BJ (cell line): ENCODE measurements at regions not wholly inside any gene's neighbourhood (a gene's known extent, or its start where the extent isn't known, plus 50 kb on each side); places are given as distances from the start of the nearest gene placed in this dataset.
"Not testable (repeated sequence)": the region's sequence is repeated elsewhere in the genome, so short reads cannot be mapped to it uniquely, and the experiment has no call there.

Experiments
- CTCF ChIA-PET: fragments of 350-600 bp; formaldehyde crosslinking; extraction: SDS; loops from one replicate; lab custom pipeline; 2021; ENCODE audit warnings: antibody characterized with exemption, inconsistent platforms; lab: Yijun Ruan, JAX
- POLR2A ChIA-PET: fragments of 300-600 bp; sonication (Branson Sonifier 250); formaldehyde crosslinking; extraction: SDS; loops from one replicate; lab custom pipeline; 2021; ENCODE audit warnings: antibody characterized with exemption; lab: Charles Lee
- DNase-seq: peaks from one replicate; pipeline ENCODE4 v3.0.0-alpha.2; 2011; ENCODE audit warnings: low read depth
- H3K27me3 ChIP-seq: 2 replicates; pipeline ENCODE4 v1.6.0; 2011; ENCODE audit warnings: low read length; ENCODE audit not compliant: control insufficient read depth, insufficient read depth
- H3K36me3 ChIP-seq: 2 replicates; pipeline ENCODE4 v1.5.1; 2011; ENCODE audit warnings: low read length; ENCODE audit not compliant: control insufficient read depth, insufficient read depth
- H3K4me3 ChIP-seq: 2 replicates; pipeline ENCODE4 v1.5.1; 2011; ENCODE audit warnings: low read depth, mild to moderate bottlenecking, control low read depth, low read length
- TF ChIP-seq, protein P1 (sequence below): IDR thresholded peaks from 2 replicates; pipeline ENCODE4 v1.5.1; 2011; ENCODE audit warnings: low read depth, mild to moderate bottlenecking, control low read depth, inconsistent platforms, low read length, moderate library complexity; ENCODE audit not compliant: insufficient read depth

- DNase-seq, result peak; percentile 16
- CTCF ChIA-PET, result no interaction called here
- POLR2A ChIA-PET, result no interaction called here
- TF ChIP-seq, protein P1, sequence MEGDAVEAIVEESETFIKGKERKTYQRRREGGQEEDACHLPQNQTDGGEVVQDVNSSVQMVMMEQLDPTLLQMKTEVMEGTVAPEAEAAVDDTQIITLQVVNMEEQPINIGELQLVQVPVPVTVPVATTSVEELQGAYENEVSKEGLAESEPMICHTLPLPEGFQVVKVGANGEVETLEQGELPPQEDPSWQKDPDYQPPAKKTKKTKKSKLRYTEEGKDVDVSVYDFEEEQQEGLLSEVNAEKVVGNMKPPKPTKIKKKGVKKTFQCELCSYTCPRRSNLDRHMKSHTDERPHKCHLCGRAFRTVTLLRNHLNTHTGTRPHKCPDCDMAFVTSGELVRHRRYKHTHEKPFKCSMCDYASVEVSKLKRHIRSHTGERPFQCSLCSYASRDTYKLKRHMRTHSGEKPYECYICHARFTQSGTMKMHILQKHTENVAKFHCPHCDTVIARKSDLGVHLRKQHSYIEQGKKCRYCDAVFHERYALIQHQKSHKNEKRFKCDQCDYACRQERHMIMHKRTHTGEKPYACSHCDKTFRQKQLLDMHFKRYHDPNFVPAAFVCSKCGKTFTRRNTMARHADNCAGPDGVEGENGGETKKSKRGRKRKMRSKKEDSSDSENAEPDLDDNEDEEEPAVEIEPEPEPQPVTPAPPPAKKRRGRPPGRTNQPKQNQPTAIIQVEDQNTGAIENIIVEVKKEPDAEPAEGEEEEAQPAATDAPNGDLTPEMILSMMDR, result no peak
- H3K4me3 ChIP-seq, result no peak overlapping the region
- no peaks in the 10 kb centered on the region for H3K36me3 ChIP-seq
- no peaks in the 10 kb centered on the region for H3K27me3 ChIP-seq
Observed at GRCh38 chr3:145015253-145015652, 1043.6 kb downstream of the DIPK2A start.

- no peak overlapping the region for H3K4me3 ChIP-seq
- DNase-seq, result no peak
Observed at GRCh38 chr3:145017959-145018358, 1046.3 kb downstream of the DIPK2A start.

DNA sequence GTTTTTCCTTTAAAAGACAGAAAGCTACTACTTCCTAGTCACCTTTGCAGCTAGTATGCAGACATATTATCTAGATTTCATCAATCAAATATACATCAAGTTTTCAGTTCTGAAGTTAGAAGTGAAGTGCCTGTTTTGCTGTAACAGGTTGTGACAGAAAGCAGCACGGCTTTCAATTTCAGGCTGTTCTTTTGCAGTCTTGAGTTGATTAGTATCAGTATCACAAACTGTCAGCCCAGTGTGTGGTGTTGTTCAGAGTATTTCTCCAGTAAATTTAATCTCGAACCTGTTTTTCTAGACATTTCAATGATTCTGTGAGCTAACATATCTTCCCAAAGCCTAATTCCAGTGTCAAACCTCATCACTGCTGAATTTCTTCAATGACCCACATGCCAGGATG lies 1050.8 kb downstream of the DIPK2A start:
- no peak overlapping the region for H3K4me3 ChIP-seq
- POLR2A ChIA-PET, result no interaction called here
- no peaks in the 10 kb centered on the region for H3K27me3 ChIP-seq
- no peaks in the 10 kb centered on the region for H3K36me3 ChIP-seq
- TF ChIP-seq, protein P1, result no peak
- no peak for DNase-seq
- CTCF ChIA-PET, result no interaction called here

More at GRCh38 chr3:145017959-145018358, 1046.3 kb downstream of the DIPK2A start:
- Histone ChIP-seq H3K36me3 (no peaks in the 10 kb centered on the region), H3K27me3 (no peaks in the 10 kb centered on the region)
- ChIA-PET POLR2A (no interaction called here), CTCF (no interaction called here)
- TF ChIP-seq, protein P1, result no peak

DNA sequence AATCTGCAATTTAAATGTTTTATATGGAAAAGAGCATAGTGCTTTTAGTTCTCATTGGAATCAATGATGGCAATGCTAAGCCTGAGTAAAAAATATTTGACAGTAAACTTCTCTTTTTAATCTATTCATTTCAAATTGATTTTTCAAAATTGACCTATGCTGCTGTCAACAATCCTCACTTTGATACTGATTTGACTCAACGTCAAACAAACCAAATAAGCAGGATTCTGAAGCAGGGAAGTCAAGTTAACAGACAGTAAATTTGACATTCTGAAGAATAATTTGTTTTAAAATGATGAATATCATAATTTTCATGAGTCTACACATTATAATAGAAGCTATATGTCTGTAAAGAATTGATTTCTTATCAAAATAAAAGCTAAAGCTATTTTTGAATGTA lies 1053.1 kb downstream of the DIPK2A start:
- POLR2A ChIA-PET, result no interaction called here
- TF ChIP-seq, protein P1, result no peak

DNA sequence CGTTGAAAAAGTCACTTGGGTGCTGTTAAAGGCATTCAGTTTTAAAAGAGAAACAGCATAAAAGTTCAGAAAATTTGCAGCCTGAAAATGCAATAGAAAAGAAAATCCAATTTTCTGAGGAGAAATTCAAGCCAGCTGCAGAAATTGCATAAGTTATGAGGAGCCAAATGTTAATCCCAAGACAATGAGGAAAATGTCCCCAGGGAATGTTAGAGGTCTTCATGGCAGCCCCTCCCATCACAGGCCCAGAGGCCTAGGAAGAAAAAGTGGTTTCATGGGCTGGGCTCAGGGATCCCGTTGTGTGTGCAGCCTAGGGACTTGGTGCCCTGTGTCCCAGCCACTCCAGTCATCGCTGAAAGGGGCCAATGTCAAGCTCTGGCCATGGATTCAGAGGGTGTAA lies 1055.6 kb downstream of the DIPK2A start:
- H3K4me3 ChIP-seq, H3K36me3 ChIP-seq, H3K27me3 ChIP-seq, POLR2A ChIA-PET, CTCF ChIA-PET, DNase-seq: not testable (repeated sequence)

More for the DNA sequence above, 1053.1 kb downstream of the DIPK2A start:
- no peak for DNase-seq
- H3K27me3 ChIP-seq, result no peaks in the 10 kb centered on the region
- CTCF ChIA-PET, result no interaction called here
- H3K4me3 ChIP-seq, result no peak overlapping the region
- H3K36me3 ChIP-seq, result no peaks in the 10 kb centered on the region

DNA sequence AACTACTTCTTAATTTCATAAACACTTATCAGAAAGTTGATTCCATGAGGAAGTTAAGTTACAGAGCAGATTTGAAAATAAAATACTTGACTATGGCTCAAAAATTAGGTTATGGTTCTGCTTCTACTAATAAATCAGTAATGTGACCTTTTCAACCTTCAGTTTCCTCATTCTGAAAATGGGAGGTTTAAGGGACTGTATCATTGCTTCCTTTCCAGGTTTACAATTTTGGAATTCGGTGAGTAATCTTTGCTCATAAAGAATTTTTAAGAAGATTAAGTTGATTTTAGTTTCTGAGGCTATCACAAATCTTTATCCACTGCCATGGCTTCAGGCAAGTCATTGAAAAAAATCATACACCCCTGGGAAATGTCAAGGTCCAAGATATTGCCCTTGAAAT lies 1061.2 kb downstream of the DIPK2A start:
- CTCF ChIA-PET, result interaction anchor here (0.5 kb wide), 2 partner anchors 13 to 86 kb away, joined by 3 read pairs; no protein-coding TSS in a partner anchor

More for the DNA sequence above, 1061.2 kb downstream of the DIPK2A start:
- TF ChIP-seq, protein P1, result no peak
- H3K36me3 ChIP-seq, result no peaks in the 10 kb centered on the region
- H3K27me3 ChIP-seq, result no peaks in the 10 kb centered on the region
- no peak overlapping the region for H3K4me3 ChIP-seq
- POLR2A ChIA-PET, result no interaction called here
- no peak for DNase-seq
